GM18951 (cell line): ENCODE measurements at regions not wholly inside any gene's neighbourhood (a gene's known extent, or its start where the extent isn't known, plus 50 kb on each side); places are given as distances from the start of the nearest gene placed in this dataset.

ENCODE experiments used
- POLR2A ChIP-seq: IDR thresholded peaks from 4 replicates; pipeline ENCODE4 v1.6.1; 2011; ENCODE audit warnings: mild to moderate bottlenecking; ENCODE audit not compliant: insufficient read length, insufficient read depth; ENCODE audit errors: extremely low read depth
- in situ Hi-C: fragments of 300-500 bp; cut with MboI; formaldehyde crosslinking; loops from one replicate; pipeline ENCODE4 v1.12.0; 2022; ENCODE audit warnings: low sequenced_read_pairs, mixed read lengths, inconsistent platforms; ENCODE audit not compliant: unreplicated experiment

DNA sequence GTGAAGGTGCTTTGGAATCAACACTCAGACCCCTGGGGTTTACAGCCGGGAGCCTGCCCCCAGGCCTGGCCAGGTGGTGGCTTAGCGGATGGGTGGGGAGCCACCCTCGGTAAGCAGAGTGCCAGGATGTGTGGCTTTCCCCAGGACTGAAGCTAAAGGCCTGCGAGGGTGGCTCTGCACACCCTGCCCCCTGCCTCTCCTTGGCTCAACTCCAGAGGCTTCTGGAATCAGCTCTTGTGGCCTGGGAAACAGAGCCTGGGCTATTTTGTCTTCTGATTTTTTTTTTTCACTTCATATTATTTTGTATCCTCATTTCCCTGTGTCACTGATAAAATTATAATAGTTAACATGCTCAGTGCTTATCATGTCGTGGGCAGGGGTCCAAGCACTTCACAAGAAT lies 79.8 kb downstream of the RHOB start:
- in situ Hi-C loops: no loop called here
- TF ChIP-seq POLR2A: no peak

GRCh38 chr2:20528713-20529112 lies 81.8 kb downstream of the RHOB start:
- in situ Hi-C loops: no loop called here
- TF ChIP-seq POLR2A: no peak

DNA sequence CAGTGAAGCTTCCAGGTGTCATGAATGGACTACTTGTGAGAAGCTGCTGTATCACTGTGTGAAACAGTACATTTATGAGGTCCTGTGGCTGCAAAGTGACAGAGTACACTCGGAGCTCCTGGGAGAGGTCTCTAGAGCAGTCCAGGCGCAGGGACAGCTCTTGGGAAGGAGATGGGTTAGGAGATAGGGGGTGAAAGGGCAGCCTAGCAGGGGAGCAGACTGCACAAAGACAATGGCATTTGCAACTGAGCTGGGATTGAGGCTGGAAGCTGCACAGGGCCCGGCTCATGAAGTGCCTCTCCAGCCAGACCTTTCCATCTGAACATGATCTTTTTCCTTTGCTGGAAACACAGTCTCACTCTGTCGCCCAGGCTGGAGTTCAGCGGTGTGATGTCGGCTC lies 83.6 kb downstream of the RHOB start:
- in situ Hi-C loops: no loop called here
- no peak for TF ChIP-seq POLR2A

DNA sequence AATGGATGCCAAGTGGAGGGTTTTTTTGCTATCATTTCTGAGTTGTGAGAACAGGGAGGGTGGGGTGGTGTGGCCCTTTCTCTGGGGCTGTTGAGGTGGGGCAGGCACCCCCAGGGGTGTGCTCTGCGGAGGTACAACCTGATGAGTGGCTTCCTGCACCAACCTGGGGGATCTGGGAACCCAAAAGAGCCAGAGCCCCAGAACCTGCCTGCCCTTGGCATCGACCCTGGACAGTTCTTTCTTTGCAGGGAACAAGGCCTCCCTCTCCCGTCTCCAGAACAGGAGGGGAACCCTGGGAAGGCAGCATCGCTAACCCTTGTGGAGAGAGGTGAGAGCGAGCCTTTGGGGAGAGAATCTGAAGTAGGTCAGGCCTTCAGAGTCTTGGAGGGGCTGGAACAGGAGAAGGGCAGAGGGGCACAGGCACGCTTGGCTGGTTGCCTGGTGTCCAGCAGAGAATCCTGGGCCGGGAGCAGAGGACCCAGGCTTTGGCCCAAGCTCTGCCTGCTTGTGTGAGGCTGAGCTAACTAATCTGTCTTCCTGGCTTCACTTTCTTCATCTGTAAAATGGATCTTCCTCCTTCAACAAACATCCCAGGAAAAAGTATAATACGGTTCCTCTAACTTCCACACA lies 84.9 kb downstream of the RHOB start:
- no peak for TF ChIP-seq POLR2A
- in situ Hi-C loops: no loop called here

GRCh38 chr2:20532634-20533437 lies 86.0 kb downstream of the RHOB start:
- in situ Hi-C loops: no loop called here
- no peak for TF ChIP-seq POLR2A

- in situ Hi-C loops: no loop called here
- TF ChIP-seq POLR2A: no peak
These were observed 87.2 kb downstream of the RHOB start for GRCh38 chr2:20533993-20534622.

- in situ Hi-C loops: no loop called here
- no peak for TF ChIP-seq POLR2A
These were observed 88.3 kb downstream of the RHOB start for GRCh38 chr2:20534913-20535801.

DNA sequence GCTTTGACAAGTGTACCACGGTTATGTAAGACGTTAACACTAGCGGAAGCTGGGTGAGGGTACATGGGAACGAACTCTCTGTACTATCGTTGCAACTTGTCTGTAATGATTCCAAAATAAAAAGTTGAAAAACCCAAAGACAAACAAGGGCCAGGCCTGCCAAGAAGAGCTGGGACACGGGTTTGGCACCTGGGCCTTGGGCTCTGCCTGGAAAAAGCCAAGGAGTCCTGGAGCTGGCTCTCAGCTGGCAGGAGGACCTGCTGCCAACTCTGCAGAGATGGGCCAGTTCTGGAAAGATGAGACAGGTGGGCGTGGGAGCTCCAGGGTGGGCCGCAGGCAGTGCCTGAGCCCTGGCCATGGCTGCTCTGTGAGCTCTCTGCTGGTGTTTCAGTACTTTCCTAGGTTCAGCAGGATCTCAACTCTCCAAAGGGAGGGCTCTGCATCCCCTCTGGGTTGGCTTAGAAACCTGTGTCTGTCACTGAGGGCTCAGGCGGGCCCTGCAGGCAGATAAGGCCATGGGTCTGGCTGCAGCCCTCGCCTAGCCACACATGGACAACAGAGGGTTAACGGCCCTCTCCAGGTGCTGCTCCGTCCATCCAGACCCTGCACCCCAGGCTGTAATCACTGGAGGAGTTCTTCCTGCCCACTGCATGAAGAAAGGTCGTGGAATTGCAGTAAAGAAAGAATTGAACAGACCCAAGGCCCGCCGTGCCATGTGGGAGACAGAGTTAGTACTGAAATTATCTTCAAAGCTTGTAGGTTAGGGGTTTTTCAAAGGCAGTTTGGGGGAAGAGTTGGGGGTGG lies 89.9 kb downstream of the RHOB start:
- in situ Hi-C loops: no loop called here

GRCh38 chr2:20537423-20538307 lies 90.8 kb downstream of the RHOB start:
- in situ Hi-C loops: no loop called here

More for the DNA sequence above, 89.9 kb downstream of the RHOB start:
- no peak for TF ChIP-seq POLR2A

GRCh38 chr2:20538308-20539132 lies 91.6 kb downstream of the RHOB start:
- in situ Hi-C loops: no loop called here
- TF ChIP-seq POLR2A: no peak

More at GRCh38 chr2:20537423-20538307, 90.8 kb downstream of the RHOB start:
- TF ChIP-seq POLR2A: no peak
